NB4 (cell line): ENCODE measurements at regions not wholly inside any gene's neighbourhood (a gene's known extent, or its start where the extent isn't known, plus 50 kb on each side); places are given as distances from the start of the nearest gene placed in this dataset.
"Not testable (repeated sequence)": the region's sequence is repeated elsewhere in the genome, so short reads cannot be mapped to it uniquely, and the experiment has no call there.

Experiments
- DNase-seq: peaks from one replicate; pipeline ENCODE4 v3.0.0; 2010; ENCODE audit warnings: low read depth
- H3K4me3 ChIP-seq: one replicate; pipeline ENCODE4 v1.5.1; 2011; ENCODE audit warnings: mild to moderate bottlenecking, low read depth, low read length, moderate library complexity
- CTCF ChIP-seq: IDR thresholded peaks from one replicate; pipeline ENCODE4 v1.5.1; 2012; ENCODE audit warnings: low read depth, low read length
- MAX ChIP-seq: IDR thresholded peaks from 2 replicates; pipeline ENCODE4 v1.6.1; 2011; ENCODE audit warnings: low read depth, low read length
- MYC ChIP-seq: IDR thresholded peaks from 2 replicates; pipeline ENCODE4 v1.6.1; 2011; ENCODE audit warnings: low read depth, low read length
- POLR2A ChIP-seq: IDR thresholded peaks from 2 replicates; pipeline ENCODE4 v1.6.1; 2011; ENCODE audit warnings: mild to moderate bottlenecking; ENCODE audit not compliant: insufficient read length; ENCODE audit errors: extremely low read depth

GRCh38 chr14:26293909-26294308, 303.9 kb downstream of the NOVA1 start:
- TF ChIP-seq POLR2A: no peak
- TF ChIP-seq MAX: no peak
- TF ChIP-seq MYC: no peak
- TF ChIP-seq CTCF: no peak
- no peak overlapping the region for H3K4me3 ChIP-seq
- no peak for DNase-seq

- TF ChIP-seq CTCF (no peak), POLR2A (no peak), MAX (no peak), MYC (no peak)
- DNase-seq: no peak
- no peak overlapping the region for H3K4me3 ChIP-seq
Observed at GRCh38 chr14:26289891-26290486, 307.8 kb downstream of the NOVA1 start.

GRCh38 chr14:26286913-26287205, 311.0 kb downstream of the NOVA1 start:
- DNase-seq: no peak
- TF ChIP-seq MYC (no peak), MAX (no peak)
- H3K4me3 ChIP-seq: no peak overlapping the region

- no peak overlapping the region for H3K4me3 ChIP-seq
- no peak for TF ChIP-seq POLR2A
- no peak for TF ChIP-seq MYC
- no peak for TF ChIP-seq CTCF
- no peak for TF ChIP-seq MAX
- DNase-seq: no peak
Observed at GRCh38 chr14:26286081-26286912, 311.5 kb downstream of the NOVA1 start.

- TF ChIP-seq POLR2A (no peak), MAX (no peak), CTCF (no peak), MYC (no peak)
- H3K4me3 ChIP-seq: no peak overlapping the region
- DNase-seq: no peak
Observed at GRCh38 chr14:26282578-26282977, 315.3 kb downstream of the NOVA1 start.

GRCh38 chr14:26282011-26282410, 315.8 kb downstream of the NOVA1 start:
- not testable (repeated sequence) for DNase-seq, H3K4me3 ChIP-seq

- TF ChIP-seq MAX (no peak), MYC (no peak), POLR2A (no peak), CTCF (no peak)
- peak; percentile 30 for DNase-seq
- no peak overlapping the region for H3K4me3 ChIP-seq
Observed at GRCh38 chr14:26281280-26281998, 316.4 kb downstream of the NOVA1 start.
